ENCODE measurements at regions not wholly inside any gene's neighbourhood (a gene's known extent, or its start where the extent isn't known, plus 50 kb on each side); places are given as distances from the start of the nearest gene placed in this dataset.

GRCh38 chr17:79424471-79425185, 186.2 kb downstream of the RBFOX3 start:
- no peak overlapping the region for H3K9ac ChIP-seq (ENCODE audit: low read length)
- ChIA-PET CTCF (no interaction called here), POLR2A (no interaction called here), RAD21 (ENCODE audit: low non-redundant PET in 1 of 2, low total read pairs in 2 of 2, uncharacterized antibody in 2 of 2, unreplicated experiment in 2 of 2) (no interaction called here)
- no peaks in the 10 kb centered on the region for H3K9me2 ChIP-seq (ENCODE audit: insufficient read depth)
- TF ChIP-seq ZNF274 (IDR thresholded peaks at IDR 0.05; ENCODE audit: low read depth, low read length) (no peak), POLR2AphosphoS5 (IDR thresholded peaks at IDR 0.05; ENCODE audit: low read depth, low read length) (no peak), CTCF (IDR thresholded peaks at IDR 0.05 in 2 of 3, conservative IDR thresholded peaks at IDR 0.05 in 1 of 3; ENCODE audit: borderline replicate concordance in 1 of 3, insufficient read depth in 1 of 3, low read depth in 2 of 3, low read length in 2 of 3) (no peak), SIN3A (IDR thresholded peaks at IDR 0.05; ENCODE audit: low read depth) (no peak), YY1 (IDR thresholded peaks at IDR 0.05; ENCODE audit: extremely low read depth, insufficient replicate concordance, low read depth, low read length) (no peak), ZFX (IDR thresholded peaks at IDR 0.05) (no peak), ATF3 (IDR thresholded peaks at IDR 0.05) (no peak), JUND (IDR thresholded peaks at IDR 0.05) (no peak), POLR2A (IDR thresholded peaks at IDR 0.05; ENCODE audit: borderline replicate concordance, extremely low read depth, insufficient read depth, insufficient read length) (no peak), CBX3 (IDR thresholded peaks at IDR 0.05; ENCODE audit: low read depth) (no peak), EZH2phosphoT487 (IDR thresholded peaks at IDR 0.05; ENCODE audit: borderline replicate concordance) (no peak), MAX (IDR thresholded peaks at IDR 0.05) (no peak), EZH2 (IDR thresholded peaks at IDR 0.05) (no peak), FOSL1 (IDR thresholded peaks at IDR 0.05; ENCODE audit: low read depth) (no peak), ZBTB33 (IDR thresholded peaks at IDR 0.05; ENCODE audit: extremely low read depth, insufficient replicate concordance, low read length) (no peak), ELF1 (IDR thresholded peaks at IDR 0.05; ENCODE audit: borderline replicate concordance, low read depth) (no peak), SRF (IDR thresholded peaks at IDR 0.05; ENCODE audit: low read depth) (no peak), REST (IDR thresholded peaks at IDR 0.05; ENCODE audit: low read depth) (no peak)
- H3K27me3 ChIP-seq (ENCODE audit: insufficient read depth, low read length), result peaks cover 8% of the 10 kb centered on the region; the same call in 1 of the 2 replicates
- H3K4me2 ChIP-seq (ENCODE audit: low read length), result no peak overlapping the region
- no peak for DNase-seq (ENCODE audit: low read depth, low spot score)
- H3K27ac ChIP-seq (ENCODE audit: low read depth, low read length), result no peak overlapping the region
- intact Hi-C loops (cut with micrococcal nuclease), result loop anchor here (5.0 kb wide), 1 partner anchor 188 kb away; the partner anchor contains the start of gene RBFOX3
- no peaks in the 10 kb centered on the region for H4K20me1 ChIP-seq (ENCODE audit: insufficient read depth)
- no peaks in the 10 kb centered on the region for H3K9me3 ChIP-seq (ENCODE audit: control insufficient read depth in 1 of 2, insufficient read depth in 1 of 2, low read depth in 1 of 2, low read length in 2 of 2)
- H3K79me2 ChIP-seq (ENCODE audit: insufficient read depth, low read length), result no peaks in the 10 kb centered on the region
- no peak overlapping the region for H3K4me3 ChIP-seq (replicated peaks in 1 of 2; ENCODE audit: low read depth in 1 of 2, low read length in 2 of 2)
- peaks cover 10 to 16% of the 10 kb centered on the region in 2 experiments for H3K4me1 ChIP-seq (ENCODE audit: control insufficient read depth in 1 of 2, insufficient read depth in 2 of 2, low read length in 2 of 2)
- no peak overlapping the region for H2AFZ ChIP-seq (ENCODE audit: low read depth, low read length, poor library complexity, severe bottlenecking)
- no TSS peak for BruUV-seq (replicated peaks)
- ATAC-seq, result no peak
- no peaks in the 10 kb centered on the region for H3K36me3 ChIP-seq (ENCODE audit: control insufficient read depth in 1 of 2, insufficient read depth in 2 of 2, low read length in 2 of 2)
